ENCODE measurements at regions not wholly inside any gene's neighbourhood (a gene's known extent, or its start where the extent isn't known, plus 50 kb on each side); places are given as distances from the start of the nearest gene placed in this dataset.
A peak's percentile ranks its signal among the peaks of the same experiment; 100 is the strongest.

DNA sequence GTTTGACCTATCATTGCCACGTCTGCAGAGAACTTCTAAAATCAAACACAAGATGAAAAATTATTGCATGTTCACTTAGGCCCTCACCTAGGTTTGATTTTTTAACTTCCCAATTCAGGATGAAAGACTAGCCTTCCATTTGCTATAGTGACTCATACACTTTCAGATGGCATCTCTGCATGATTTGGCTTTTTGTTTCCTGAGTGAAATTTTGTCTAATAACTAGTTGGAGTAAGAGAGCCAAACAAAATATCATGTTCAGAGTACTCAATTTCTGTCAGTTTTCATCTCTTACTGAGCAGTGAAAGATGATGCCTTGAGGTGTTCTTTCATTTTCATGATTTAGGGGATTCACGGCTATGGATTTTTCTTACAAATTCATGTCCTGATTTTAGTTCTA, 122.9 kb downstream of the NSUN3 start:
- no peak overlapping the region for H2AFZ ChIP-seq (ENCODE audit: low read depth, low read length)
- no peak overlapping the region for H3K27ac Mint-ChIP-seq (ENCODE audit: unreplicated experiment)
- no peak for FAIRE-seq

DNA sequence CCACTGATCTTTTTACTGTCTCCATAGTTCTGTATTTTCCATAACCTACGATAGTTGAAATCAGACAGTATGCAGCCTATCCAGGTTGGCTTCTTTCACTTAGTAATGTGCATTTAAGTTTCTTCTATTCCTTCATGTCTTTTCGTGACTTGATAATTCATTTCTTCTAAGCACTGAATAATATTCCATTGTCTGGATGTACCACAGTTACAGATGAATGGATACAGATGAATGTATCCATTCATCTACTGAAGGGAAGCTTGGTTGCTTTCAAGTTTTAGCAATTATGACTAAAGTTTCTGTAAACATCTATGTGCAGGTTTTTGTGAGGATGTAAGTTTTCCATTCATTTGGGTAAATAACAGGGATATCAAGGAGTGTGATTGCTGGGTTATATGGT, 124.8 kb downstream of the NSUN3 start:
- Histone ChIP-seq H3K9me3 (ENCODE audit: insufficient read depth, low read depth, low read length) (no peaks in the 10 kb centered on the region), H3K79me2 (ENCODE audit: insufficient read depth, low read length) (no peaks in the 10 kb centered on the region), H3K4me3 (ENCODE audit: insufficient read depth, low read depth, low read length) (no peak overlapping the region), H3K36me3 (ENCODE audit: insufficient read depth, low read length) (no peaks in the 10 kb centered on the region), H2AFZ (ENCODE audit: low read depth, low read length) (no peak overlapping the region), H3K27me3 (ENCODE audit: insufficient read depth, low read length) (no peaks in the 10 kb centered on the region), H3K4me1 (ENCODE audit: insufficient read depth, low read length) (peaks cover 7% of the 10 kb centered on the region), H4K20me1 (ENCODE audit: insufficient read depth, low read length) (no peaks in the 10 kb centered on the region), H3K9ac (ENCODE audit: low read length) (no peak overlapping the region), H3K27ac (ENCODE audit: low read depth, low read length) (no peak overlapping the region), H3K4me2 (ENCODE audit: low read length) (no peak overlapping the region)
- H3K4me3 Mint-ChIP-seq (ENCODE audit: unreplicated experiment) = no peak overlapping the region
- DNase-seq (ENCODE audit: low read depth) (no peak), FAIRE-seq (no peak)
- no peaks in the 10 kb centered on the region for H3K27me3 Mint-ChIP-seq (ENCODE audit: low read depth, unreplicated experiment)
- H3K27ac Mint-ChIP-seq (ENCODE audit: unreplicated experiment) = no peak overlapping the region
- H3K4me1 Mint-ChIP-seq (ENCODE audit: low read depth, unreplicated experiment) = peaks cover 2% of the 10 kb centered on the region
- no peaks in the 10 kb centered on the region for H3K36me3 Mint-ChIP-seq (ENCODE audit: low read depth, unreplicated experiment)
- no peak for TF ChIP-seq EZH2 (IDR thresholded peaks at IDR 0.05; ENCODE audit: insufficient read depth, low read length)
- TF ChIP-seq, protein P1, sequence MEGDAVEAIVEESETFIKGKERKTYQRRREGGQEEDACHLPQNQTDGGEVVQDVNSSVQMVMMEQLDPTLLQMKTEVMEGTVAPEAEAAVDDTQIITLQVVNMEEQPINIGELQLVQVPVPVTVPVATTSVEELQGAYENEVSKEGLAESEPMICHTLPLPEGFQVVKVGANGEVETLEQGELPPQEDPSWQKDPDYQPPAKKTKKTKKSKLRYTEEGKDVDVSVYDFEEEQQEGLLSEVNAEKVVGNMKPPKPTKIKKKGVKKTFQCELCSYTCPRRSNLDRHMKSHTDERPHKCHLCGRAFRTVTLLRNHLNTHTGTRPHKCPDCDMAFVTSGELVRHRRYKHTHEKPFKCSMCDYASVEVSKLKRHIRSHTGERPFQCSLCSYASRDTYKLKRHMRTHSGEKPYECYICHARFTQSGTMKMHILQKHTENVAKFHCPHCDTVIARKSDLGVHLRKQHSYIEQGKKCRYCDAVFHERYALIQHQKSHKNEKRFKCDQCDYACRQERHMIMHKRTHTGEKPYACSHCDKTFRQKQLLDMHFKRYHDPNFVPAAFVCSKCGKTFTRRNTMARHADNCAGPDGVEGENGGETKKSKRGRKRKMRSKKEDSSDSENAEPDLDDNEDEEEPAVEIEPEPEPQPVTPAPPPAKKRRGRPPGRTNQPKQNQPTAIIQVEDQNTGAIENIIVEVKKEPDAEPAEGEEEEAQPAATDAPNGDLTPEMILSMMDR (IDR thresholded peaks at IDR 0.05; ENCODE audit: insufficient read depth, low read depth, low read length) = no peak
- H3K9me3 Mint-ChIP-seq (ENCODE audit: unreplicated experiment) = no peaks in the 10 kb centered on the region

More for the DNA sequence above, 122.9 kb downstream of the NSUN3 start:
- Histone ChIP-seq H3K4me1 (ENCODE audit: insufficient read depth, low read length) (peaks cover 7% of the 10 kb centered on the region), H4K20me1 (ENCODE audit: insufficient read depth, low read length) (no peaks in the 10 kb centered on the region), H3K9me3 (ENCODE audit: insufficient read depth, low read depth, low read length) (no peaks in the 10 kb centered on the region), H3K27me3 (ENCODE audit: insufficient read depth, low read length) (no peaks in the 10 kb centered on the region), H3K4me3 (ENCODE audit: insufficient read depth, low read depth, low read length) (no peak overlapping the region), H3K27ac (ENCODE audit: low read depth, low read length) (no peak overlapping the region), H3K9ac (ENCODE audit: low read length) (no peak overlapping the region), H3K36me3 (ENCODE audit: insufficient read depth, low read length) (no peaks in the 10 kb centered on the region), H3K4me2 (ENCODE audit: low read length) (peak overlapping the region; percentile 3), H3K79me2 (ENCODE audit: insufficient read depth, low read length) (no peaks in the 10 kb centered on the region)
- Mint-ChIP-seq H3K9me3 (ENCODE audit: unreplicated experiment) (no peaks in the 10 kb centered on the region), H3K4me3 (ENCODE audit: unreplicated experiment) (no peak overlapping the region), H3K4me1 (ENCODE audit: low read depth, unreplicated experiment) (peaks cover 2% of the 10 kb centered on the region), H3K36me3 (ENCODE audit: low read depth, unreplicated experiment) (no peaks in the 10 kb centered on the region), H3K27me3 (ENCODE audit: low read depth, unreplicated experiment) (no peaks in the 10 kb centered on the region)
- TF ChIP-seq, protein P1 (IDR thresholded peaks at IDR 0.05; ENCODE audit: insufficient read depth, low read depth, low read length) = no peak
- no peak for TF ChIP-seq EZH2 (IDR thresholded peaks at IDR 0.05; ENCODE audit: insufficient read depth, low read length)
- peak; percentile 20 for DNase-seq (ENCODE audit: low read depth)

DNA sequence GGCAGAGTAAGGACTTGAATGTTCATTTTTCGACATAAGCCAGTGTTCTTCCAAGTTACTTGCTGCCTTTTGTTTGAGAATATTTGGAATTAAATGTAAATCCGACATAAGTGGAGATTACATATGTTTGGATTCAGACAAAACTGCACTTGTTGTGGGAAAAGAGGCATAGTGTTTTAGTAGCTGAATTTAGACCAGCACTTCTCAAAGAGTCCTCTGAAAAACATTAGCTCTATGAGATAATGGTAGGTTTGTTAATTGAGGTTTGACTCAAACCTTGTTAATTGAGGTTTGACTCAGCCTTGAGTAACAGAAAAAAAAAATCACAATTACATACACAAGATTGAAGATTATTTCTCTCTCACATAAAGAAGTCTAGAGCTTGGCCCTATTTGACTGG, 132.5 kb downstream of the NSUN3 start:
- Mint-ChIP-seq H3K9me3 (ENCODE audit: unreplicated experiment) (peaks cover 10% of the 10 kb centered on the region), H3K27ac (ENCODE audit: unreplicated experiment) (no peak overlapping the region), H3K4me1 (ENCODE audit: low read depth, unreplicated experiment) (no peaks in the 10 kb centered on the region), H3K36me3 (ENCODE audit: low read depth, unreplicated experiment) (no peaks in the 10 kb centered on the region), H3K27me3 (ENCODE audit: low read depth, unreplicated experiment) (no peaks in the 10 kb centered on the region), H3K4me3 (ENCODE audit: unreplicated experiment) (no peak overlapping the region)
- Histone ChIP-seq H3K36me3 (ENCODE audit: insufficient read depth, low read length) (no peaks in the 10 kb centered on the region), H3K27me3 (ENCODE audit: insufficient read depth, low read length) (no peaks in the 10 kb centered on the region), H2AFZ (ENCODE audit: low read depth, low read length) (no peak overlapping the region), H3K27ac (ENCODE audit: low read depth, low read length) (no peak overlapping the region), H3K4me2 (ENCODE audit: low read length) (no peak overlapping the region), H3K4me1 (ENCODE audit: insufficient read depth, low read length) (no peaks in the 10 kb centered on the region), H3K9me3 (ENCODE audit: insufficient read depth, low read depth, low read length) (no peaks in the 10 kb centered on the region), H3K9ac (ENCODE audit: low read length) (no peak overlapping the region), H4K20me1 (ENCODE audit: insufficient read depth, low read length) (no peaks in the 10 kb centered on the region), H3K4me3 (ENCODE audit: insufficient read depth, low read depth, low read length) (no peak overlapping the region), H3K79me2 (ENCODE audit: insufficient read depth, low read length) (no peaks in the 10 kb centered on the region)
- DNase-seq (ENCODE audit: low read depth) = no peak
- no peak for FAIRE-seq
- TF ChIP-seq, protein P1 (IDR thresholded peaks at IDR 0.05; ENCODE audit: insufficient read depth, low read depth, low read length) = no peak
- no peak for TF ChIP-seq EZH2 (IDR thresholded peaks at IDR 0.05; ENCODE audit: insufficient read depth, low read length)

All from astrocyte (in vitro differentiated cells and primary cell).